Transverse colon (tissue), 4 donors: ENCODE measurements at regions not wholly inside any gene's neighbourhood (a gene's known extent, or its start where the extent isn't known, plus 50 kb on each side); places are given as distances from the start of the nearest gene placed in this dataset.

Source experiments
- DNase-seq: peaks from one replicate; pipeline ENCODE4 v3.0.0-alpha.2; 2019
- H3K27ac ChIP-seq, 4 donors: fragments of 200-600 bp; sonication (generic); 2 replicates each; pipeline ENCODE4 v1.5.1; 2016 to 2018; ENCODE audit warnings: inconsistent platforms in 4 of 4
- H3K27me3 ChIP-seq: fragments of 200-600 bp; sonication (generic); 2 replicates; pipeline ENCODE4 v1.5.1; 2017; ENCODE audit warnings: inconsistent platforms
- H3K36me3 ChIP-seq, 4 donors: fragments of 200-600 bp; sonication (generic); 2 replicates each; pipeline ENCODE4 v1.5.1; 2017 to 2019; ENCODE audit warnings: inconsistent platforms in 4 of 4
- H3K4me1 ChIP-seq, 4 donors: fragments of 200-600 bp; sonication (generic); 2 replicates each; pipeline ENCODE4 v1.5.1; 2017 to 2020; ENCODE audit warnings: inconsistent platforms in 4 of 4
- H3K4me3 ChIP-seq, 4 donors: fragments of 200-600 bp; sonication (generic); 1 replicate in 1 of 4; 2 replicates in 3 of 4; pipeline versions ENCODE4 v1.5.1 to v1.6.1; 2017 to 2019; ENCODE audit warnings: inconsistent platforms in 4 of 4
- H3K9me3 ChIP-seq, 2 donors: fragments of 200-600 bp; sonication (generic); 2 replicates each; pipeline ENCODE4 v1.5.1; 2017 to 2019; ENCODE audit warnings: inconsistent platforms in 2 of 2
- CTCF ChIP-seq, 5 experiments: fragments of 200-600 bp in 3 of 5; fragments of 450-650 bp in 2 of 5; sonication (generic) in 3 of 5; IDR thresholded peaks; 1 replicate in 2 of 5; 2 replicates in 3 of 5; pipeline ENCODE4 v1.5.1; 2016 to 2017; ENCODE audit warnings: antibody characterized with exemption in 5 of 5, inconsistent platforms in 3 of 5, mild to moderate bottlenecking in 2 of 5, moderate library complexity in 1 of 5
- EP300 ChIP-seq: sonication (generic); formaldehyde crosslinking; IDR thresholded peaks from one replicate; pipeline ENCODE4 v1.6.1; 2017; ENCODE audit warnings: antibody characterized with exemption, low read depth
- POLR2A ChIP-seq: fragments of 450-650 bp; IDR thresholded peaks from one replicate; pipeline ENCODE4 v1.6.1; 2016; ENCODE audit warnings: antibody characterized with exemption, mild to moderate bottlenecking, moderate library complexity
- POLR2AphosphoS5 ChIP-seq, 3 donors: sonication (generic); formaldehyde crosslinking; IDR thresholded peaks; one replicate each; pipeline ENCODE4 v1.6.1; 2016; ENCODE audit warnings: antibody characterized with exemption in 3 of 3
- WGBS, 2 donors: methylation state at CpG; one replicate each; pipeline ENCODE4 v1.1.5; 2018; ENCODE audit warnings: low coverage in 1 of 2; 5-methylcytosine and 5-hydroxymethylcytosine counted together
- in situ Hi-C, 4 donors: fragments of 200-750 bp; cut with MboI; loops; one replicate each; pipeline versions ENCODE4 v1.15.0 to v1.15.1; 2017; ENCODE audit warnings: low sequenced_read_pairs in 3 of 4, low pct_ligation_motif_present in 1 of 4, low pct_unique_long_range_greater_than_20kb in 1 of 4
- intact Hi-C: fragments of 100-400 bp; cut with DNase I; formaldehyde crosslinking; loops from one replicate; pipeline ENCODE4 v1.15.1; 2023; ENCODE audit warnings: low total_unique reads

DNA sequence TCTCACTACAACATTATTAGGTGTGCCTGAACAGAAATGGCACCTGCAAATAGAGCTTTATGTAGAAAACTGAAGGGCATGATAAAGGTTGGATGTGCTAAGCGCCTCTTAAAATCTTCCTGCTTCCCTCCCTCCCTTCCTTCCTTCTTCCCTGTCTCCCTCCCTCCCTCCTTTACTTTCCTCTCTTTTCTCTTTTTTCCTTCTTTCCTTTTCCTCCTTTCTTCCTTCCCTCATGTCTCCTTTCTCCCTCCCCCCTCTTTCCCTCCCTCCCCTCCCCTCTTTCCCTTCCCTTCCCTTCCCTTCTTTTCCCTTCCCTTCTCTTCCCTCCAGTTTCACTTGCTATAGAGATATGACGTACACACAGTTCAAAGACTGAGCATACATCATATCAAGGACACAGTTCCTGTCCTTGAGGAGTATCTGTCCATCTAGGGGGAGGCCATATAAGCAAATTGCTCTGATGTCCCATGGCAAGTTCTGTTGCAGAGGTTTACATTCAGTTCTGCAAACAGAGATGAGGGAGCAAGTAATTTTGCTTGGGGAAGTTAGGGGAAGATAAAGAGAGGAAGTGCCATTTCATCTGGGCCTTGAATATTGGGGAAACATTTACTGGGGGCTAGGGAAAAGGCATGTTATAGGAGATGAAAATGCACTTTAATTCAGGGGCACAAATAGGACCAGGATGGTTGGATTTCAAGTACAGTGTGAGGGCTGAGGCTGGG is 79.0 kb upstream of the EEF1E1 start:
- no peak for DNase-seq
- Histone ChIP-seq H3K4me3 (no peak overlapping the region), H3K4me1 (no peaks in the 10 kb centered on the region), H3K36me3 (no peaks in the 10 kb centered on the region), H3K27me3 (no peaks in the 10 kb centered on the region), H3K9me3 (no peaks in the 10 kb centered on the region), H3K27ac (no peak overlapping the region)
- in situ Hi-C loops = no loop called here
- intact Hi-C loops = no loop called here
- WGBS, 2 donors = 75 to 90% methylated on average over 2 of the region's 2 CpGs
- TF ChIP-seq POLR2A = no peak
- TF ChIP-seq EP300 = no peak
- no peak for TF ChIP-seq CTCF (IDR thresholded peaks at IDR 0.05)
- TF ChIP-seq POLR2AphosphoS5 (IDR thresholded peaks at IDR 0.05) = no peak

GRCh38 chr6:8180327-8181159 is 78.2 kb upstream of the EEF1E1 start:
- intact Hi-C loops = no loop called here
- in situ Hi-C loops = no loop called here
- no peak for DNase-seq
- H3K27ac ChIP-seq = no peak overlapping the region
- WGBS, 2 donors = 70 to 75% methylated on average over 10 to 11 of the region's 11 CpGs
- H3K4me1 ChIP-seq = no peaks in the 10 kb centered on the region
- H3K27me3 ChIP-seq = no peaks in the 10 kb centered on the region
- H3K36me3 ChIP-seq = no peaks in the 10 kb centered on the region
- no peak overlapping the region for H3K4me3 ChIP-seq
- H3K9me3 ChIP-seq = no peaks in the 10 kb centered on the region
- TF ChIP-seq CTCF (IDR thresholded peaks at IDR 0.05) (no peak), EP300 (no peak), POLR2AphosphoS5 (IDR thresholded peaks at IDR 0.05) (no peak), POLR2A (no peak)

- no peak overlapping the region for H3K4me3 ChIP-seq
- 87% methylated on average over 2 of the region's 2 CpGs; no CpG with 5 or more reads in 1 of the 2 donors for WGBS, 2 donors
- in situ Hi-C loops = no loop called here
Observed at GRCh38 chr6:8177721-8178120, 75.4 kb upstream of the EEF1E1 start.

More at GRCh38 chr6:8177721-8178120, 75.4 kb upstream of the EEF1E1 start:
- Histone ChIP-seq H3K9me3 (no peaks in the 10 kb centered on the region), H3K36me3 (no peaks in the 10 kb centered on the region), H3K4me1 (no peaks in the 10 kb centered on the region), H3K27me3 (no peaks in the 10 kb centered on the region), H3K27ac (no peak overlapping the region)
- TF ChIP-seq POLR2A = no peak
- TF ChIP-seq EP300 = no peak
- no peak for TF ChIP-seq POLR2AphosphoS5 (IDR thresholded peaks at IDR 0.05)
- TF ChIP-seq CTCF (IDR thresholded peaks at IDR 0.05) = no peak
- intact Hi-C loops = no loop called here
- DNase-seq = no peak
